Fibroblast of skin of left biceps (primary cell): ENCODE measurements at regions not wholly inside any gene's neighbourhood (a gene's known extent, or its start where the extent isn't known, plus 50 kb on each side); places are given as distances from the start of the nearest gene placed in this dataset.
"Not testable (repeated sequence)": the region's sequence is repeated elsewhere in the genome, so short reads cannot be mapped to it uniquely, and the experiment has no call there.

Experiments used
- DNase-seq, 2 experiments: peaks; one replicate each; pipeline ENCODE4 v3.0.0-alpha.2; 2013; ENCODE audit warnings: low read depth in 2 of 2

DNA sequence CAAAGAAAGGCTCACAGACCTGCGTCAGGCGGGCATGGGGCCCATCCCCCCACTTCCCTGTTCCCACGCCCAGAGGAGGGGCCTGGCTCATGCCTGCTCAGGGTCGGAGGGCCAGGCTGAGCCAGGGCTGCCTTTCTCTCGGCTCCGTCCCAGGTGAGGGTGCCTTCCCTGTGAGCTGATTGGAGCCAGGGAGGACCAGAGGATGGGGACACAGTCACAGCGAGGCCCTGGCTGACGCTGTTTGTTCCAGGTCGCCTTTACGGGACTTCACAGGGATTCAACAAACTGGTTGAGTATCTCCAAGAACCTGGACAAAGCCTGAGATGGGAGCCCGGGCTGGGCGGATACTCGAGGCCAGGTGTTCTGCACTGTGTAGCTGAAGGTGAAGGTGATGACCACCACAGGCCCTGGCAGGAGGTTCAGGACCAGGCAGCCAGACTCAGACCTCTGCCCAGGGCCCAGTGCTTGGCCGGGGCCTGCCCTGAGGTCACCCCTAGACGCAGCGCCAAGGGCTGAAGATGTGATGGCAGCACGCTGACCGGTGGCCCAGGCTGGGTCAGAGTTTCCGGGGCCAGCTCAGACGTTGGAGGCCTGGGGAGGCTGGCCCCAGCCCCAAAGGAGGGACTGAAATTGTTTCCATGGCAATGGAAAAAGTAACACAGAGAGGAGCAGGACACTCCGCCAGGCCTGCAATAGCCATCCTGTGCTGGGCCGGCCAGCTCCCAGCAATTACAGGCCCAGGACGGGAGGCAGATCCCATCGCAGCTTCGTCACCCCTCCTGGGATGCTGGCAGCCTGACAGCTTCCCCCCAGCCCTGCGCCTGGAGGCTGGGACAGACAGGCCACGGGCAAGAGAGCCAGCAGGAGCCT lies 65.3 kb upstream of the ADAMTS2 start:
- DNase-seq = no peak

DNA sequence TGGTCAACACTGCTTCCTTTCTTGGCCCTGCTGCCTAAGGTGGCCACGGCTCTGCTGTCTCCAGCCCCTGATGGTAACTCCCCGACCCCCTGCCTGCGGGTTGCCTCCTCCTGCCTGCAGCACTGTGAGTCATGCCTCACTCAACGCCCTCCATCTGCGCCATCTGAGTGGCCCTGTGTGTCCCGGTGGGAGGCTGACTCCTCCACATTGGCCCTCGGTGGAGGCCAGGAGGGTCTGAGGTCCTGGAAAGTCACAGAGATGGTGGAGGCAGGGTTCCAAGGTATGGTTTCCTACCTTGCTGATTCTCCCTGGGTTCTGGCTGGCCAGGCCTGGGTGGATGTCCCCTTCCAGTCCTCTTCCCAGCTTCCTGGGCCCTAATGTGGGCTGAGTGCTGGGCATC lies 64.5 kb upstream of the ADAMTS2 start:
- no peak for DNase-seq

- no peak for DNase-seq
Observed at GRCh38 chr5:179408611-179409010, 63.4 kb upstream of the ADAMTS2 start.

DNA sequence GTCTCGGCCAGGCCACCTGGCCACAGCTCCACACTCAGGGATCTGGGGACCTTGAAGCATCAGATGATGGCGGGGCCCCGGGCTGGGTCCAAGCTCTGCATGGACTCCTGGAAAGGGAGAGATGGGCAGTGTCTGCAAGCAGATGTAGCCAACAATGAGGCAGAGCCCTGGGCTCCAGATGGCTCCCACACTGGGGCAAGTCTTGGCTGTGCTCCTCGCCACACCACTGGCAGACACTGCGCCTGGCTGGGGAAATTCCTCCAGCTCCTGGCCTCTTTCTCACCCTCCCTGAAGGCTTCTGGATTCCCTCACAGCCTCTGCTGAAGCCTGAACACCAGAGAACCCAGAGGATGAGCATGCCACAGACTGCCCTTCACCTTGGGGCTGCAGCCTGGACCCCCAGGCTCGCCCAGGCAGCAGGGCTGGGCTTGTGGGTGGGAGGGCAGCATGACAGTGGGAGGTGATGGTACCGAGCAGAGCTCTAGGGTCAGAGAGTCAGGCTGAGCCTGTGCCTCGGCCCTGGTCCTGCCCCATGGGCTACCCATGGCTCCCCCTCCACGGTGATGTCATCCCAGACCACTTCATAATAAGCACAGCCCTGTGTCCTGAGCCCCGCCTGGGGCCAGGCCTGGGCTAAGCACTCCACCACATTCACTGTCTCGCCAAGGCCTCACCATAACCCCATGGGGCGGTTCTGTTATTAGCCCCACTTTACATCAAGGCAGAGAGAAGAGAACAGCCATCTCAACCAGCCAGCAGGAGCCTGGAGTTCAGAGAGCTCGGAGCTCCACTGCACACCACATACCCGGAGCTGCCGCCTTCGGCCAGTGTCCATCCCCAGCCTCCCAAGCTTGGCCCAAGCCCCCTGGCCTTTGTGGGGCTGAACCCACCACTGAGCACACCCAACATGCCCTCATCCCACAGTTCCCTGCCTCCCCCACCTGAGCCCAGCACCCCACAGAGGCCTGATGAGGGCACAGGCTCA lies 62.2 kb upstream of the ADAMTS2 start:
- DNase-seq = no peak

DNA sequence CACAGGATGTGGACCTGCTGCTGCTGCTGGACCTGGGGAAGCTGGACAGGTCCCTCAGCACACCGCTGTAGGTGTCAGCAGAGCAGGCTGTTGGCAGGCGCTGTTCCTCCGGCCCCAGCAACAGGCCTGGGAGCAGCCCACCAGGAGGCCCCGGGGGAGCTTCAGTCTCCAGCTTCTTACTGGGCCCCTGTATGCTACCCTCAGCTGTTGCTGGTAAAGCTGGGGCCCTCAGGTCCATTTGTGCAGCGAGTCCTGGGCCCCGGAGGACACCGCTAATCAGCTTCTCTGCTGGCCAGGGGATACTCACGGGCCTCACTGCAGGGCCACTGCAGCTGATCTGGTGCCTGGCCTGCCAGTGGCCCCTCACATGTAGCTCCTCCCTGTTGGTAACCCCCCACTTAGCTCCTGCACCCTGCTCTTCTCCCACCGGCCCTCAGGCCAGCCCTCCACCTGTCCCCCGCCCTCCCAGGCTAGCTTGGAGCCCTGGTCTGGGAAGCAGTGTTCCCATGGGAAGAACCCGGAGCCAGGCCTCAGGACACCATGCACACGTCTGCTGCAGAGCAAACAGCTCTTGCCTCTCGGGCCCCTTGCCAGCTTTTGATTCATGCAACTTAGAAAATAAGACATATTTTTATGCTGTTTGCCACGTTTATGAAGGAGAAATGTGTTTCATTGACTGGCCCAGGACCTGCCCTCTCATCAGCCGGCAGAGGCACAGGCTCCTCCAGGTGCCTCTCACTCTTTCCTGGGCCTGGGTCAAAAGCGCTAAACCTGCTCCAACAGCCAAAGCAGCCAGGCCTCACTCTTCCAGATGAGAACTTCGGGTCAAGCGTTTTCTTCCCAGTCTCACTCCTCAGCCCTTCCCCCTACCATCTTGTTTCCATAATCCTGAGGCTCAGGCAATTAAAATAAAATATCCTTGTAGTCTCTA lies 61.0 kb upstream of the ADAMTS2 start:
- DNase-seq = peak in 1 of 2 experiments; percentile 8

- no peak for DNase-seq
Observed at GRCh38 chr5:179405426-179406030, 60.3 kb upstream of the ADAMTS2 start.

GRCh38 chr5:179405054-179405416 lies 59.8 kb upstream of the ADAMTS2 start:
- no peak for DNase-seq

DNA sequence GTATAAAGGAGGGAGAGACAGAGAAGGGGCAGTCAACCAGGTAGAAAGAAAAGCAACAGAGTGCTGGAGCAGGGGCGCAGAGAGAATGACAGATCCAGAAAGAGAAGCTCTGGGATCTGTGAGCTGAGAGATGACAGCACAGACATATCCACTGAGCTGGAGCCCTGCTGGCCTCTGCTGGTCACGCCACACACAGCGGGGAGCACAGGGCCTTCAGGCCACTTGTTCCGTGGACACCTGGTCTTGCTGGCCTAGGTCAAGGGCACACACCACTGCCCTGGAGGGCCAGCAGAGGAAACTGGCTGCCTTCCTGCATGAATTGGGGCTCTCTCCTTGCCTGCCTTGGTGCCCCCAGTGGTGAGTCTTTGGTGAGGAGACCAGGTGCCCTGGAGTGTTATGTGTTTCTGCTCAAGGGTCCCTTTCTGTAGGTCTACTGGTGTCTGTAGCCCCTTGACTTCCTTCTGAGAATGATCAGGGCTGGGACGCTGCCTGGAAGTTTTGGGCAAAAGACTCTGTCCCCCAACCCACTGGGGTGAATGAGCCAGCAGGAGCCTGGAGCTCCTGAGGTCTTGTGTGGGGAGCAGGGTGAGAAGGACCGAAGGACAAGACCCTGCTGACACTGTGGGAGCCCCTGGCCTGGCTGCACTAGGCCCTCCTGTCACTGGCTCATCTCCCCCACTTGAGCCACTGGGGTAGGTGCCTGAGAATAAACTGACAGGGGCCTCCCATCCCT lies 59.2 kb upstream of the ADAMTS2 start:
- DNase-seq = no peak

- no peak for DNase-seq
Observed at GRCh38 chr5:179403426-179404147, 58.3 kb upstream of the ADAMTS2 start.

- DNase-seq = not testable (repeated sequence)
Observed at GRCh38 chr5:179400435-179400834, 55.2 kb upstream of the ADAMTS2 start.

- DNase-seq = no peak
Observed at GRCh38 chr5:179400020-179400419, 54.8 kb upstream of the ADAMTS2 start.

DNA sequence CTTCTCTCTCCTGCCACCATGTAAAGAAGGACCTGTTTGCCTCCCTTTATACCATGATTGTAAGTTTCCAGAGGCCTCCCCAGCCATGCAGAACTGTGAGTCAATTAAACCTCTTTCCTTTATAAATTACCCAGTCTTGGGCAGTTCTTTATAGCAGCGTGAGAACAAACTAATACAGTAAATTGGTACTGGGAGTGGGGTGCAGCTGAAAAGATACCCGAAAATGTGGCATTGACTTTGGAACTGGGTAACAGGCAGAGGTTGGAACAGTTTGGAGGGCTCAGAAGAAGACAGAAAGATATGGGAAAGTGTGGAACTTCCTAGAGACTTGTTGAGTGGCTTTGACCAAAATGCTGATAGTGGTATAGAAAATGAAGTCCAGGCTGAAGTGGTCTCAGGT lies 54.1 kb upstream of the ADAMTS2 start:
- not testable (repeated sequence) for DNase-seq

GRCh38 chr5:179397516-179397915 lies 52.3 kb upstream of the ADAMTS2 start:
- no peak for DNase-seq
